ENCODE measurements at regions not wholly inside any gene's neighbourhood (a gene's known extent, or its start where the extent isn't known, plus 50 kb on each side); places are given as distances from the start of the nearest gene placed in this dataset.

DNA sequence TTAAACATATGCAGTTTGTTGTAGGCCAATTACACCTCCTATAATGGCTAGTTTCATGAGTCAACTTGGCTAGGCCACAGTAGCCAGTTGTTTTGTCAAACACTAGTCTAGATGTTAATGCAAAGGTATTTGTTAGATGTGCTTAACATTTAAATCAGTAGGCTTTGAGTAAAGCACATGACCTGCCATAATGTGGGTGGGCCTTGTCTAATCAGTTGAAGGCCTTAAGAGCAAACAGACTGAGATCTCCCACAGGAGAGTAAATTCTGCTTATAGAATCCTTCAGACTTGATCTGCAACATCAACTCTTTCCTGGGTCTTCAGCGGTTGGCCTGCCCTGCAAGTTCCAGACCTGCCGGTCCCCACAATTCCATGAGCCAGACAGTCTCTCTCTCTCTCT lies 1345.9 kb downstream of the BRD1 start:
- no peaks in the 10 kb centered on the region for H3K9me3 ChIP-seq (replicated peaks; ENCODE audit: insufficient read depth, low read length)

DNA sequence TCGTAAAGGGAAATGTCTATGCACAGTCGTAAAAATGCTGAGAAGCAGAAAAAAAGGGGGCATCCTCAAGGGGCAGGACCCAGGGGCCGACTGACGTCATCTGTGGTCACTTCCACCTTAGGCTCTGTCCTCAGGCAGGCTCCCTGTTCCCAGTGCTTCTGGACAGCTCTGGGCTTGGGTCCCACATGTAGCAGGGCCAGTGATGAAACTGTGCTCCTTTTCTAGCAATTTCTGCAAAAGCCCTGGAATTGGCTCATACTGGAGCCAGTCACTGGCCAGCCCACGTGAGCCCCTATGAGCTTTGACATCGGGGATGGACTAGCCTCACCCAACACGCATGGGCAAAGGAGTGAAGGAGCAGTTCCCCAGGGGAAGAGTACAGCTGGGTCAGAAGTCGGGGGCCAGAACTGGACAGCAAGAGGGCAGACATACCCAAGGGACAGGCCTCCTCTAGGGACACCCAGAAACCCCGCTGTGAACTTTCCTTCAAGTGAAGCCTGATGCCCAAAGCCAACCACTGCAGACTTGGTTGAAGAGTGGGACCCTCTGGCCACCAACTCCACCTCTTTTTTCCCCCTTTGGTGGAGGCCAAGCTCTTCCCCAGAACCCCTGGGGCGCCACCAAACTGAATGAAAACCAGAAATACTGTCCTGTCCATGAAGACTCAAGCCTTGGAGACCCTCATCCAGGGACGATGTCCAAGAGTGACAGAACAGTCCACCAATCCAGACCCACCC lies 1349.0 kb downstream of the BRD1 start:
- Histone ChIP-seq H3K27ac (ENCODE audit: low read length) (no peak overlapping the region), H3K36me3 (replicated peaks; ENCODE audit: insufficient read depth, low read length) (no peaks in the 10 kb centered on the region), H3K9me3 (replicated peaks; ENCODE audit: insufficient read depth, low read length) (no peaks in the 10 kb centered on the region), H3K4me3 (ENCODE audit: low read length) (no peak overlapping the region), H4K20me1 (ENCODE audit: insufficient read depth, low read length) (no peaks in the 10 kb centered on the region), H3K79me2 (ENCODE audit: low read length) (no peaks in the 10 kb centered on the region), H3K9me2 (replicated peaks; ENCODE audit: insufficient read depth, low read length) (no peaks in the 10 kb centered on the region), H3K4me2 (ENCODE audit: low read depth, low read length) (no peak overlapping the region), H3K9ac (ENCODE audit: low read length) (no peak overlapping the region), H3K4me1 (ENCODE audit: low read length) (no peaks in the 10 kb centered on the region), H2AFZ (ENCODE audit: low read length) (no peak overlapping the region), H3K27me3 (replicated peaks; ENCODE audit: insufficient read depth, low read length) (no peaks in the 10 kb centered on the region), H3F3A (ENCODE audit: insufficient read depth, low read length) (no peaks in the 10 kb centered on the region)
- no peak for TF ChIP-seq EZH2phosphoT487 (IDR thresholded peaks at IDR 0.05; ENCODE audit: low read length)
- TF ChIP-seq, protein P1, sequence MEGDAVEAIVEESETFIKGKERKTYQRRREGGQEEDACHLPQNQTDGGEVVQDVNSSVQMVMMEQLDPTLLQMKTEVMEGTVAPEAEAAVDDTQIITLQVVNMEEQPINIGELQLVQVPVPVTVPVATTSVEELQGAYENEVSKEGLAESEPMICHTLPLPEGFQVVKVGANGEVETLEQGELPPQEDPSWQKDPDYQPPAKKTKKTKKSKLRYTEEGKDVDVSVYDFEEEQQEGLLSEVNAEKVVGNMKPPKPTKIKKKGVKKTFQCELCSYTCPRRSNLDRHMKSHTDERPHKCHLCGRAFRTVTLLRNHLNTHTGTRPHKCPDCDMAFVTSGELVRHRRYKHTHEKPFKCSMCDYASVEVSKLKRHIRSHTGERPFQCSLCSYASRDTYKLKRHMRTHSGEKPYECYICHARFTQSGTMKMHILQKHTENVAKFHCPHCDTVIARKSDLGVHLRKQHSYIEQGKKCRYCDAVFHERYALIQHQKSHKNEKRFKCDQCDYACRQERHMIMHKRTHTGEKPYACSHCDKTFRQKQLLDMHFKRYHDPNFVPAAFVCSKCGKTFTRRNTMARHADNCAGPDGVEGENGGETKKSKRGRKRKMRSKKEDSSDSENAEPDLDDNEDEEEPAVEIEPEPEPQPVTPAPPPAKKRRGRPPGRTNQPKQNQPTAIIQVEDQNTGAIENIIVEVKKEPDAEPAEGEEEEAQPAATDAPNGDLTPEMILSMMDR (IDR thresholded peaks at IDR 0.05; ENCODE audit: low read length): no peak
- TF ChIP-seq EZH2 (optimal IDR thresholded peaks at IDR 0.05; ENCODE audit: low read depth, low read length): no peak
- DNase-seq: no peak

More for the DNA sequence above, 1345.9 kb downstream of the BRD1 start:
- Histone ChIP-seq H3K27ac (ENCODE audit: low read length) (no peak overlapping the region), H3K9ac (ENCODE audit: low read length) (no peak overlapping the region), H3K79me2 (ENCODE audit: low read length) (no peaks in the 10 kb centered on the region), H3K4me2 (ENCODE audit: low read depth, low read length) (no peak overlapping the region), H3K4me1 (ENCODE audit: low read length) (no peaks in the 10 kb centered on the region), H3K27me3 (replicated peaks; ENCODE audit: insufficient read depth, low read length) (no peaks in the 10 kb centered on the region), H3K36me3 (replicated peaks; ENCODE audit: insufficient read depth, low read length) (no peaks in the 10 kb centered on the region), H3F3A (ENCODE audit: insufficient read depth, low read length) (no peaks in the 10 kb centered on the region), H3K9me2 (replicated peaks; ENCODE audit: insufficient read depth, low read length) (no peaks in the 10 kb centered on the region), H2AFZ (ENCODE audit: low read length) (no peak overlapping the region), H4K20me1 (ENCODE audit: insufficient read depth, low read length) (no peaks in the 10 kb centered on the region), H3K4me3 (ENCODE audit: low read length) (no peak overlapping the region)
- no peak for DNase-seq
- TF ChIP-seq, protein P1 (IDR thresholded peaks at IDR 0.05; ENCODE audit: low read length): no peak
- TF ChIP-seq EZH2 (optimal IDR thresholded peaks at IDR 0.05; ENCODE audit: low read depth, low read length): no peak
- no peak for TF ChIP-seq EZH2phosphoT487 (IDR thresholded peaks at IDR 0.05; ENCODE audit: low read length)

DNA sequence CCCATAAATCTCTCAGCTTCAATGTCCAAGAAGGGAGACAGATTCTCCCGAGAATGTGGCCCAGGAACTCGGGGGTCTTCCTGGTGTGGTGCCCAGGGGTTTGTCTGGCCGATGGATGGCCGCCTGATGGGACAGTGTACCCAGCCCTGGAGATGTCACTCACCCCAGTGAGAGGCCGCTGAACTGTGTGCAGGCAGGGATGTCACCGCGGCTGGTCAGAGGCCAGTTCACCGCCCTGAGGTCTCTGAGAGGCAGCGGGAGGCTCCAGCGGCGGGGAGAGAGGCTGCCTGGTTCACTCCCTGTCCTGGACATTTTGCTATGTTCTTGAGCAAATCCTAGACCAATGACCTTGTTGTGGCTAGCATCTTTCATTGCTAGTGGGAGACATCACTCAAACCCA lies 1349.5 kb downstream of the BRD1 start:
- Histone ChIP-seq H3K27me3 (replicated peaks; ENCODE audit: insufficient read depth, low read length) (no peaks in the 10 kb centered on the region), H3K27ac (ENCODE audit: low read length) (no peak overlapping the region), H2AFZ (ENCODE audit: low read length) (no peak overlapping the region), H3K4me3 (ENCODE audit: low read length) (no peak overlapping the region), H3K9me3 (replicated peaks; ENCODE audit: insufficient read depth, low read length) (no peaks in the 10 kb centered on the region), H4K20me1 (ENCODE audit: insufficient read depth, low read length) (no peaks in the 10 kb centered on the region), H3K4me2 (ENCODE audit: low read depth, low read length) (no peak overlapping the region), H3K79me2 (ENCODE audit: low read length) (no peaks in the 10 kb centered on the region), H3K9me2 (replicated peaks; ENCODE audit: insufficient read depth, low read length) (no peaks in the 10 kb centered on the region), H3K9ac (ENCODE audit: low read length) (no peak overlapping the region), H3K36me3 (replicated peaks; ENCODE audit: insufficient read depth, low read length) (no peaks in the 10 kb centered on the region), H3K4me1 (ENCODE audit: low read length) (no peaks in the 10 kb centered on the region), H3F3A (ENCODE audit: insufficient read depth, low read length) (no peaks in the 10 kb centered on the region)
- TF ChIP-seq EZH2 (optimal IDR thresholded peaks at IDR 0.05; ENCODE audit: low read depth, low read length): no peak
- TF ChIP-seq, protein P1 (IDR thresholded peaks at IDR 0.05; ENCODE audit: low read length): no peak
- TF ChIP-seq EZH2phosphoT487 (IDR thresholded peaks at IDR 0.05; ENCODE audit: low read length): no peak
- DNase-seq: no peak

Data from MM.1S (cell line).